CD4-positive, alpha-beta T cell treated with Interleukin-17A for 4 hours (primary cell): ENCODE measurements at regions not wholly inside any gene's neighbourhood (a gene's known extent, or its start where the extent isn't known, plus 50 kb on each side); places are given as distances from the start of the nearest gene placed in this dataset.

Experiments
- DNase-seq: peaks from one replicate; pipeline ENCODE4 v3.0.0-alpha.2; 2020; ENCODE audit warnings: mixed read lengths

DNA sequence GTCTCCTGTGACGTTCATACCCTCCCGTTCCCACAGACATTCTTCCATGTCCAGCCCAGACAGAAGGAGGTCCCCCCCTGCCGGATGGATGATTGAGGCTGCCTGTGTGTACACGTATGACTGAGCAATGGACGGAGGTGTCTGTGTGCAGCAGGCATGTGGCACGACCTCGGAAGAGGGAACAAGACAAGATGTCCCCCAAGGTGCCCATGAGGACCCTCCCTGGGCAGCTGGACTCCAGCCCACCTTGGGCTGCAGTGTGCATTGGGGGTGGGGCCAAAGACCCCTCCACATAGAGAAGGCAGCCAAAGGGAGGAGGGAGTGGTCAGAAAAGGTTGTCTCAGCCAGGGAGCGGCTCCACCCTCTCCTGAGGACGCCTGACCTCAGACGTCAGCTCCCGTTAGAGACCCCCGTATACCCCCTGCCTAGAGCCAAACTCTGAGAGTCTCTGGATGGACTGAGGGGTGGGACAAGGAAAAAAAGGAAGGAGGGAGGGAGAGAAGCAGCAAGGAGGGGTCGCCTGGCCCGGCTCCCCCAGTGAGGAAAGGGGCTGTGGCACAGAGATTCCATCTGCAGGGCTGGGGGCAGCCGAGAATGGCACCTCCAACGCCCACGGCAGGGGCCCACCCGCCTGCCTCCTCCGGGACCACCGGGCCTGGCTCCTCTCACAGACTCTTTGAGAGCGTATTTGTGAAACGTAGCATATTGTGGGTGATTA, 92.9 kb upstream of the BHLHE23 start:
- DNase-seq, result no peak

- DNase-seq, result no peak
These were observed 91.5 kb upstream of the BHLHE23 start for GRCh38 chr20:63098195-63098810.

DNA sequence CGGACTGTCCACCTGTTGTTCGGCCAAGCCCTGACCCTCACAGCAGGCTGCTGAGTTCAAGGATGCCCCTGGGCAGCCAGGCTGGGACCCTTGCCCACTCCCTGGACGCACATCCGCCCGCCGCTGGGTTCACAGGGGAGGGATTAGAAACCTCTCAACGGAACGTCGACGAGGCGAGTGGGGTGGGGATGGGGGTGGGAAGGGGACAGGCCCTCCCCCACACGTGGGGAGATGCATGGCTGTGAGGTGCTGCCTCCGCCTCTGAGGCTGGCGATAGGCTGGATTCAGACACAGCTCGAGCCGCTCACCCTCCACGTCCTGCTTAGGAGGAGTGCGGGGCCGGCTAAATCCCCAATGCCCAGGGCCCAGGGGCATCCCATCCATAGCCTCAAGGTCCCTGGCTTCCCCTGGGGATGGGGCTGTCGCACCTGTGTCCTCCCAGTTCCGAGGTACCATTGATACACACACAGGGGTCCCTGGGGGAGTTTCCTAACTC, 90.6 kb upstream of the BHLHE23 start:
- DNase-seq, result no peak

GRCh38 chr20:63096681-63097335, 90.0 kb upstream of the BHLHE23 start:
- no peak for DNase-seq

DNA sequence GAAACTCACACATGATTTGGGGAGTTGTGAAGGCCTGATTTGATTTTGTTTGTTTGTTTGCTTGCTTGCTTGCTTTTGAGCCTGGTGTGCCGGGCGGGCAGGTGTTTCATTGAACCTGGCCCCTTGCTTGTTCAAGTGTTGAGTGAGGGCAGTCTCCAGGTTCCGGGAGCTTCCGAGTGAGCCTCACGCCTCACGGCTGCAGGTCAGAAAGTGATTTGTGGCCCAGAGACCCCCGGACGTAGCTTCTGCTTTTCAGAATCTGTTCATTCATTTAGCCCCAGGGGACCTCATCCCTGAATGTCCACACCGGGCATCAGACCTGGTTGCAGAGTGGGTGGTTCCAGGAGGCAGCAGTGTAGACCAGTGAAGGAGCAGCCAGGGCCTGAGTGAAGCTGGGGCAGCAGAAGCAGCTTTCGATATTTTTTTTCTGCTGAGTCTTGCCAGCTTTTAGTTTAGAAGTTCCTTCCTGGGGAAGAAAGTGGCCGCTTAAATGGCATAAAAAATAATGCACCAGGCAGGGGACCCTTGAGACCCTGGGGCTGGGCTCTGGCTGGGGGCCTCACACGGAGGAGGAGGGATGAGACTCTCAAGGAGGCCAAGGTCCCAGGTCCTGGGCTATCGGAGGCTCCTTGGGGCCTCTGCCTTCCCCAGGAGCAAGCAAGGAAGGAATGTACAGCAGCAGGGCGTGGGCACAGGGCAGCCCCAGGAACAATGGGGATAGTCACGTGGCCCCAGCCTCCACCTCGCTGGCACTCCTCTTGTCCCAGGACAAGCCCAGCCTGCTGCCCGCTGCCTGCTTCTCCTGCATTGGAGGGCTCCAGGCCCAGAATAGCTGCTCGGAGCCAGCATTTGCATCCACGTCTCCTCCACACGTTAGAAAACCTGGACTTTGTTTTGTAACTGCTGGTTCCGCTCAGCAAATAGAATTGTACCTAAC, 89.2 kb upstream of the BHLHE23 start:
- no peak for DNase-seq

DNA sequence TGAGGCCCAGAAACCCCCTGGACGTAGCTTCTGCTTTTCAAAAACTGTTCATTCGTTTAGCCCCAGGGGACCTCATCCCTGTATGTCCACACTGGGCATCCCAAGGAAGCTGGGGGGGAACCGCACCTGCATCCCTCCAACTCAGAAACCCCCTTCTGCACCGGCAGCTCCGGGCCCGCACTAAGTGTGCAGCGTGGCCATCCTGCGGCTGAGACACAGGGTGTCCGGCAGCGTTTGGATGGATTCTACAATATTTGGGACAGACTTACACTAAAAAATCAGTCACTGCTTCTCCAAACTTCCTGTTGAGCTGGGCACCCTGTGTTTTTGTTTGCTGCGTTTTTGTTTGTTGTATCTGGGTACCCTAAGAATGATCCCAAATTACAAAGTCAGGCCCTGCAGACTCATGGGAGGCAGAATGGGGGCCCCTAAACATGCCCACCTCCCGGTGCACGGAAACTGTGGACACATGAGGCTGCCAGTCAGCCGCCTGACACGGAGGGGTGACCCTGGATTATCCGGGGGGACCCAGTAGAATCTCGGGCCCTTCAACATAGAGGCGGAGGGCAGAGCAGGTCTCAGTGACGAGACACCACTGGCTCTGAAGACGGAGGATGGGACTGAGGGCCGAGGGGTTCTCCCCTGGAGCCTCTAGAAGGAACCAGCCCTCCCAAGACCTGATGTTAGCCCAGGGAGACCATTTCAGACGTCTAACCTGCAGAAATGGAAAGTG, 88.2 kb upstream of the BHLHE23 start:
- no peak for DNase-seq

DNA sequence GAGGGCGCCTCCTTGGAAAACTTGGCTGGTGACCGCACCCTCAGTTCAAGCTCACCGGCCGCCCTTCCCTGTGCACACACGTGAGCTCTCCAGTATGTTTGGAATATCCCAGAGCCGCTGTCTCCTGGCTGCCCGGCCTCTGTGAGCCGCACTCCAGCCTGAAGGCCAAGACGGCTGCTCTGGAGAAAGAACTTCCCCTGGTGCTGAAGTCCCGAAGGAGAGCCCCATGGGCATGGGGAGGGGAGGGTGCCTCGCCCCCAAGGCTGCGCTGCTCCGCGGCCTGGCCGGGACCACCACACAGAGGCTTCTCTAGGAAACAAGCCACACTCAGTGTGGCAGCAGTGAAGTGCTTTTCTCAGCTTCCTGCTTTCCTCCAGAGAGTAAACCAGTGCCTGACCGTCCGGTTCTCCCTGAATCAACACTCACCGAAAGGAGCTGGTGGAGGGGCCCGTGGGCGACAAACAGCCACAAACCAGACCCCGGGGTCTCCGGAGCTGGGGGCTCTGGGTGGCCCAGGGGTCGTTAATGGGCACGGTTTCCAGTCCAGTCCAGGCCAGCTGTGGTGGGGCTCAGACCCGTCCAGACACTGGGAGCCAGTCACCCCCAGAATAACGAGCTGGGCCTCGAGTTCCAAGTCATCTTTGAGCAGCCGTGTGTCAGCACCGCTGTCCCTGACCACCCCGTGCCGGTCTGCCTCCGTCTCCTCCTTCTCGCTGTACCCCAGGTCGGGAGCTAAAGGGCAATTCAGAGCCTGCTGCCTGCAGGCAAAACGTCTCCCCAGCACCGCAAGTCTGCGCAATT, 87.4 kb upstream of the BHLHE23 start:
- no peak for DNase-seq

DNA sequence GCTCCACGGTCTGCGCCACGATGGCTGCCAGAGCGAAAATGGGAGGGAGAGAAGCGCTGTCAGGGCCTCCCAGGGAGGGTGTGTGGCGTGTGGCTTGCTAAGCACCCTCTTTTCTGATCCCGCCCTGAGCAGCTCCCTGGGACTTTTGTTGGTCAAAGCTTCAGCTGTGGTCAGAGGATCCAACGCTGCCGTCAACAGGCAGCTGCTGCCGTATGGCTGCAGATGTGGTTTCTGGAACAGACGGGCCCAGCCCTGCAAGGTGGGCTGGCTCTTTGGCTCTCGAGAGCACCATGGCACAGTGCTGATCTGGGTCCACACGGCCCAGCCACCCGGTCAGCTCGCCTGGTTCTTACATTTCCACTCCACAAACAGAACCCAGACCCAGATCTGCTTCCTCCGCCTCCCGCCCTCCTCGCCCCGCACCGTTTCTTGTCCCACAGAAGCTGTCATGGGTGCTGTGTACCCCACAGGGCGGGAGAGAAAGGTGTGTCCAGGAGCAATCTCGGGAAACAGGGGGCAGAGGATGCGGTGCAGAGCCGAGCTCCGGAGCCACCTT, 86.0 kb upstream of the BHLHE23 start:
- DNase-seq, result no peak

DNA sequence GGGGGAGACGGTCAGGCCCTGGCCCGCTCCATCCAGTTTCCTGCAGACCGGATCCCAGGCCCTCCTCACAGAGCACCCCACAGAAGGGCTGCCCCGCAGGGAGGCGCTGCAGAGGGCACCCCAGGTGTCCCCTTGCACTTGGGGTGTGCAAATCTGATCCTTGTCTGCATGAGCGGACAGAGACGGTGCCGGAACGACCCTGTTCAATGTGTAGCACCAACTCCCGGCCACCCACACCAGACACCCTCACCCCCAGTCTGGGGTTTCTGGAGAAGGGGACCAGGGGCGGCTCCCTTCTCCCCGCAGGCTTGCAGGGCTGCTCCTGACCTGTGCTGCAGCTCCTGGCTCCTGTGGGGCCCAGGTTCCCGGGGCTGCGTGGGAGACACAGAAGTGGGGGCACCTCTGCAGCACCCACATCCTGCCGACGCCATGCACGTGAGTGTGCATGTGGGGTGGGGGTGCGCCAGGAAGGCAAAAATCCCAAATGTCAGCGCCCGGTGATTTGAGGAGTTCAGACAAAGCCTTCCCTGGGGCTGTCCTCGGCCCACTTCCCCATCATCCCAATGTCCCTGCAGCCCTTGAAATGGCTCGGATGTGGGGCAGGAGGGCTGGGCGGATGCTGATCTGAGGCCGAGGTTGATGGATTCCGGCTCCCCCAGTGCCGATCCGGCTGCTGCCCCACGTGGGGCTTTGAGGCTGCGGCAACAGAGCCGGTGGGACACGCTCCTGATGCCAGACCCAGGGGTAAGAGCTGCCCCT, 85.3 kb upstream of the BHLHE23 start:
- peak; percentile 18 for DNase-seq

GRCh38 chr20:63090682-63091571, 84.2 kb upstream of the BHLHE23 start:
- no peak for DNase-seq

DNA sequence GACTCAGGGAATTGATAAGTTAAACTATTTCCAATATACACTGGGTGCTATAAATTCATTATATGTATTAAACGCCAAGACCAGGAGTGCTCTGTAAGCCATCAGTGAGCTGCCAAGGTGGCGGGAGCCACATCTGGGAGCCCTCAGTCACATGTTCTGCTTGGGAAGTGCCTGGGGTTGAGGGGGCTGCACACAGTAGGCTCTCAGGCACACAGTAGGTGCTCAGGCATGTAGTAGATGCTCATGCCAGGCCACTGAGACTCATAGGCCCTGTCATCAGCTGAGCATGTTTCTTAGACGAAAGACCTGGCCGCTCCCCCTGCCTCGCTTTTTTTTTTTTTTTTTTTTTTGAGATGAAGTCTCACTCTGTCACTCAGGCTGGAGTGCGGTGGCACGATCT, 83.3 kb upstream of the BHLHE23 start:
- no peak for DNase-seq

DNA sequence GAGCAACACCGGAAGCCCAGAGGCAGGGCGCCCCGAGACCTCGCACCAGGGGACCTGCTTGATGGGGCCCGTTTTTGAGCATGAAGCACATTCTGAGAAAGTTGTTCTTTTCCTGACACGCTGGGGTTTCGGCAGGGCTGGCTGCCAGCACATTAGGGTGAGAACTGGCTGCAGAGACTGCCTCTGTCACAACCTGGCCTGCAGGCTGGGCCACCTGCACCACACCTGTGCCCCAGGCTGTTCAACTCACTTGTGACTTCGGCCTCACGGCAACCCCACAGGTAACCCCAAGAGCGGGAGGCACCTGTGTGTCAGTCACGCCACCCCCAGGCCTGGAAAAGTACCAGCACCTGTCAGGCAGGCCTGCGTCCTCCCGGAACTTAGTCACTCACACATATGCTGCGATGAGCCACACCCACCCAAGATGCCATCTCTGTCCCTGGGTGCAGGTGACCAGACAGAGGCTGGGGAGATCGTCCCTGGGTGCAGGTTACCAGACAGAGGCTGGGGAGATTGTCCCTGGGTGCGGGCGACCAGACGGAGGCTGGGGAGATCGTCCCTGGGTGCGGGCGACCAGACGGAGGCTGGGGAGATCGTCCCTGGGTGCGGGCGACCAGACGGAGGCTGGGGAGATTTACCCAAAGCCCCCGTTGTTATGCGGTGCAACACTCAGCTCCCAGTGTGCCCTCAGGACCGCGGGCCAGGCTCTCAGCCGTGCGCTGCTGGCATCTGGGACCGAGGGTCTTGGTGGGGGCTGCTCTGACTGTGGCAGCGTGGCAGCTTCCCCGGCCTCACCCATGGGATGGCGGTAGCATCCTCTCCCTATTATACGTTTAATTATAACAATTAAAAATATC, 82.5 kb upstream of the BHLHE23 start:
- no peak for DNase-seq

DNA sequence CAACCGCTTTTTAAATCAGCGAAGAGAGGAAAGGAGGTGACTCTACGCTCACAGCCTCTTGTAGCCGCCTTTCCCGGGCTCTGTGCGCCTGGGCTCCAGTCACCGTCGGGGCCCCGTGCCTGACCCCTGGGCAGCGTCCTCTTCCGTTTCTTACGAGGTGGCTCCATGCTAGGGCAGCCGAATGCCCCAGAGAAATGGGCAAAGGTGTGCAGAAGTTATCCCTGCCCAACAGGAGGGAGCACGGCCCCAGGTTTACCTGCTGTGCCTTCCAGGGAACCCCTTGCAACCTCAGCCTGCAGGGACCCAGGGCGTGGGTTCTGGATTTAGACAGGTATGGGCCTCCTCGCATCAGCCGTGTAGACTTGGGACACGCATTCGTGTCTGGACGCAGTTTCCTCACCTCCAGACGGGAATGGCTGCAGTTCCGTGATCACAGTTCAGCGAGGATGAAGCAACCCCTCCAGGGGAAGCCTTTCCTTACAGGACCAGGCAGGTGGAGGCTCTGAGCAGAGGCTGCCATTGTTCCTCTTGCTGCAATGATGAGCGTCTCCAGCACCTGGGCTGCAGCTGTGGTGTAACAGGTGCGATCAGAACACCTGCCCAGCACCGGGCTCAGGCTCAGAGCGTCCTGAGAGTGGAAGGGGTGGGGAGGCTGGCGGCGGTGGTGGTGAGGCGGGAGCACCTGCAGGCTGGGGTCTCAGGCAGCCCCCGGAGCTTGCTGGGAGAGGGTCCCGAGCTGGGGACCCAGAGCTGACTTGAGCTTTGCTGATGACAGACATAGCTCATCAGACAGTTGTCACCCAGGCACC, 81.3 kb upstream of the BHLHE23 start:
- no peak for DNase-seq

DNA sequence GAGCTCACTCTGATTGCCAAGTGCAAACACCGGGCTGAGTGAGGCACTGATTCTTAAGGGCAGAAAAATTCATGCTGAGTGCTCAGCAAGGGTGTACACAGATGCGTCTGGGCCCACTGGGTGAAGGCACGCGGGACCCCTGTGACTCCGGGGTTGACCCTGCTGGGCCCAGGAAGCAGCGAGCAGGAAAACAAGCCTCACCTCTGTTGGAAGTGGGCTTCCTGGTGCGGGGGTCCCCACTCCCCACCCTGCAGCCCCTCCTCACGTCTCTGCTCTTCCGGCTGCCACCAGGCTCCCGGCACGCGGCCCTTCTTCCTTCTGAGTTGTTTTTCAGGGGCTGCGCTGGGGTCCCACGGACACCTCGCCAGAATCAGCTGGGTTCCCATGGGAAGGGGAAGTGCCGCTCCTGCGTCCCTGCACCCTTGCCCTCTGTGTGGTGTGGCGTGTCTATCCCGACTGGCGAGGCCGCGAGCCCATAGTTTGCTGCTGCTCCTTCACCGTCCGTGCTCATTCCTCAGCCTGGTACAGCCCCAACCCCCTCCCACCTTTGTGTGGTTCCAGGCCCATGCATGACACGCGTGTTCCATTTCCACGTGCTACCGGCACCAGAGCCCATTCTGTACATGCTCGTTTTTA, 80.6 kb upstream of the BHLHE23 start:
- no peak for DNase-seq

- DNase-seq, result no peak
These were observed 79.9 kb upstream of the BHLHE23 start for GRCh38 chr20:63086421-63087235.
